H1 (cell line): ENCODE measurements at regions not wholly inside any gene's neighbourhood (a gene's known extent, or its start where the extent isn't known, plus 50 kb on each side); places are given as distances from the start of the nearest gene placed in this dataset.

Experiments used
- TF ChIP-seq, protein P1 (sequence below), 3 experiments: IDR thresholded peaks; 1 replicate in 2 of 3; 2 replicates in 1 of 3; pipeline versions ENCODE4 v1.5.1 to v1.6.1; 2011; ENCODE audit warnings: low read length in 3 of 3, mild to moderate bottlenecking in 3 of 3, inconsistent platforms in 2 of 3, low read depth in 1 of 3, moderate library complexity in 1 of 3; ENCODE audit not compliant: insufficient read depth in 1 of 3; ENCODE audit errors: control extremely low read depth in 1 of 3
- TF ChIP-seq, protein P2 (sequence below): fragments of 300-600 bp; sonication (generic); IDR thresholded peaks from 2 replicates; pipeline ENCODE4 v1.7.1; 2012; ENCODE audit warnings: low read length, moderate library complexity, mild to moderate bottlenecking, inconsistent platforms; ENCODE audit not compliant: insufficient replicate concordance

DNA sequence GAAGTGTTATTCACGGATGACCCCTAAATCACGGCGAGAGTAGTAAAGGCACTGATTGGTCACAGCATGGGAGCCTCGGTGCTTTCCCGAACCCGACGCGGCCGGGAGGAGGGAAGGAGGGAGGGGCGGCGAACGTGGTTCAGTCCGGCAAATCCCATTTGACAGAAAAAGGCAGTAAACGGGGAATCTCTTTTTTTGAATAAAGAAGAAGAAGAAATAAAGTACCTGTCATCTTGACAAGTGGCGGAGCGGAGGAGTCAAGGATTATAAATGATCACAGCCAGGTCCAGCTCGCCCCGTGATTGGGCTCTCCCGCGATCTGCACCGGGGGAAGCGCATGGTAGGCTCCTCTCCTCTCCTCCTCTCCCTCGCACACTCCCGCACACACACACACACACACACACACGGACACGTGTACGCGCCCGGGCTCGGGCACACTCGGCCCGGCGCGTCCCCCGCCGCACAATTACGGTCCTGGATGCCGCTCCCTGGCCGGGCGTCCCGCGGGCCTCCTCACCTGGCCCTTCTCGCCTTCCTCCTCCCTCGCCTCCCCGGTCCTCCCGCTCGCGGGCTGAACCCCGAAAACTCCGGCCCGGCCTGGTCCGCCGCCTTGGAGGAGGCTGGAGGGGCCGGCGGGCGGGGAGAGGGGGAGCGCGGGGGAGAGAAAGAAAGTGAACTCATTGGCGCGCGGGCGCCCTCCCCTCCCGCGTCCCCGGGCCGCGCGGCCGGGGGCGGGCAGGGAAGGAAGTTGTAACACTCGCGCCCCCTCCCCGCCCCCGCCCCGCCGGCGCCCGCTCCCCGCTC, 99.2 kb upstream of the TENM3 start:
- TF ChIP-seq, protein P1, sequence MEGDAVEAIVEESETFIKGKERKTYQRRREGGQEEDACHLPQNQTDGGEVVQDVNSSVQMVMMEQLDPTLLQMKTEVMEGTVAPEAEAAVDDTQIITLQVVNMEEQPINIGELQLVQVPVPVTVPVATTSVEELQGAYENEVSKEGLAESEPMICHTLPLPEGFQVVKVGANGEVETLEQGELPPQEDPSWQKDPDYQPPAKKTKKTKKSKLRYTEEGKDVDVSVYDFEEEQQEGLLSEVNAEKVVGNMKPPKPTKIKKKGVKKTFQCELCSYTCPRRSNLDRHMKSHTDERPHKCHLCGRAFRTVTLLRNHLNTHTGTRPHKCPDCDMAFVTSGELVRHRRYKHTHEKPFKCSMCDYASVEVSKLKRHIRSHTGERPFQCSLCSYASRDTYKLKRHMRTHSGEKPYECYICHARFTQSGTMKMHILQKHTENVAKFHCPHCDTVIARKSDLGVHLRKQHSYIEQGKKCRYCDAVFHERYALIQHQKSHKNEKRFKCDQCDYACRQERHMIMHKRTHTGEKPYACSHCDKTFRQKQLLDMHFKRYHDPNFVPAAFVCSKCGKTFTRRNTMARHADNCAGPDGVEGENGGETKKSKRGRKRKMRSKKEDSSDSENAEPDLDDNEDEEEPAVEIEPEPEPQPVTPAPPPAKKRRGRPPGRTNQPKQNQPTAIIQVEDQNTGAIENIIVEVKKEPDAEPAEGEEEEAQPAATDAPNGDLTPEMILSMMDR (IDR thresholded peaks at IDR 0.05; ENCODE audit: control extremely low read depth in 1 of 3, insufficient read depth in 1 of 3, low read depth in 1 of 3, low read length in 3 of 3): no peak
- TF ChIP-seq, protein P2, sequence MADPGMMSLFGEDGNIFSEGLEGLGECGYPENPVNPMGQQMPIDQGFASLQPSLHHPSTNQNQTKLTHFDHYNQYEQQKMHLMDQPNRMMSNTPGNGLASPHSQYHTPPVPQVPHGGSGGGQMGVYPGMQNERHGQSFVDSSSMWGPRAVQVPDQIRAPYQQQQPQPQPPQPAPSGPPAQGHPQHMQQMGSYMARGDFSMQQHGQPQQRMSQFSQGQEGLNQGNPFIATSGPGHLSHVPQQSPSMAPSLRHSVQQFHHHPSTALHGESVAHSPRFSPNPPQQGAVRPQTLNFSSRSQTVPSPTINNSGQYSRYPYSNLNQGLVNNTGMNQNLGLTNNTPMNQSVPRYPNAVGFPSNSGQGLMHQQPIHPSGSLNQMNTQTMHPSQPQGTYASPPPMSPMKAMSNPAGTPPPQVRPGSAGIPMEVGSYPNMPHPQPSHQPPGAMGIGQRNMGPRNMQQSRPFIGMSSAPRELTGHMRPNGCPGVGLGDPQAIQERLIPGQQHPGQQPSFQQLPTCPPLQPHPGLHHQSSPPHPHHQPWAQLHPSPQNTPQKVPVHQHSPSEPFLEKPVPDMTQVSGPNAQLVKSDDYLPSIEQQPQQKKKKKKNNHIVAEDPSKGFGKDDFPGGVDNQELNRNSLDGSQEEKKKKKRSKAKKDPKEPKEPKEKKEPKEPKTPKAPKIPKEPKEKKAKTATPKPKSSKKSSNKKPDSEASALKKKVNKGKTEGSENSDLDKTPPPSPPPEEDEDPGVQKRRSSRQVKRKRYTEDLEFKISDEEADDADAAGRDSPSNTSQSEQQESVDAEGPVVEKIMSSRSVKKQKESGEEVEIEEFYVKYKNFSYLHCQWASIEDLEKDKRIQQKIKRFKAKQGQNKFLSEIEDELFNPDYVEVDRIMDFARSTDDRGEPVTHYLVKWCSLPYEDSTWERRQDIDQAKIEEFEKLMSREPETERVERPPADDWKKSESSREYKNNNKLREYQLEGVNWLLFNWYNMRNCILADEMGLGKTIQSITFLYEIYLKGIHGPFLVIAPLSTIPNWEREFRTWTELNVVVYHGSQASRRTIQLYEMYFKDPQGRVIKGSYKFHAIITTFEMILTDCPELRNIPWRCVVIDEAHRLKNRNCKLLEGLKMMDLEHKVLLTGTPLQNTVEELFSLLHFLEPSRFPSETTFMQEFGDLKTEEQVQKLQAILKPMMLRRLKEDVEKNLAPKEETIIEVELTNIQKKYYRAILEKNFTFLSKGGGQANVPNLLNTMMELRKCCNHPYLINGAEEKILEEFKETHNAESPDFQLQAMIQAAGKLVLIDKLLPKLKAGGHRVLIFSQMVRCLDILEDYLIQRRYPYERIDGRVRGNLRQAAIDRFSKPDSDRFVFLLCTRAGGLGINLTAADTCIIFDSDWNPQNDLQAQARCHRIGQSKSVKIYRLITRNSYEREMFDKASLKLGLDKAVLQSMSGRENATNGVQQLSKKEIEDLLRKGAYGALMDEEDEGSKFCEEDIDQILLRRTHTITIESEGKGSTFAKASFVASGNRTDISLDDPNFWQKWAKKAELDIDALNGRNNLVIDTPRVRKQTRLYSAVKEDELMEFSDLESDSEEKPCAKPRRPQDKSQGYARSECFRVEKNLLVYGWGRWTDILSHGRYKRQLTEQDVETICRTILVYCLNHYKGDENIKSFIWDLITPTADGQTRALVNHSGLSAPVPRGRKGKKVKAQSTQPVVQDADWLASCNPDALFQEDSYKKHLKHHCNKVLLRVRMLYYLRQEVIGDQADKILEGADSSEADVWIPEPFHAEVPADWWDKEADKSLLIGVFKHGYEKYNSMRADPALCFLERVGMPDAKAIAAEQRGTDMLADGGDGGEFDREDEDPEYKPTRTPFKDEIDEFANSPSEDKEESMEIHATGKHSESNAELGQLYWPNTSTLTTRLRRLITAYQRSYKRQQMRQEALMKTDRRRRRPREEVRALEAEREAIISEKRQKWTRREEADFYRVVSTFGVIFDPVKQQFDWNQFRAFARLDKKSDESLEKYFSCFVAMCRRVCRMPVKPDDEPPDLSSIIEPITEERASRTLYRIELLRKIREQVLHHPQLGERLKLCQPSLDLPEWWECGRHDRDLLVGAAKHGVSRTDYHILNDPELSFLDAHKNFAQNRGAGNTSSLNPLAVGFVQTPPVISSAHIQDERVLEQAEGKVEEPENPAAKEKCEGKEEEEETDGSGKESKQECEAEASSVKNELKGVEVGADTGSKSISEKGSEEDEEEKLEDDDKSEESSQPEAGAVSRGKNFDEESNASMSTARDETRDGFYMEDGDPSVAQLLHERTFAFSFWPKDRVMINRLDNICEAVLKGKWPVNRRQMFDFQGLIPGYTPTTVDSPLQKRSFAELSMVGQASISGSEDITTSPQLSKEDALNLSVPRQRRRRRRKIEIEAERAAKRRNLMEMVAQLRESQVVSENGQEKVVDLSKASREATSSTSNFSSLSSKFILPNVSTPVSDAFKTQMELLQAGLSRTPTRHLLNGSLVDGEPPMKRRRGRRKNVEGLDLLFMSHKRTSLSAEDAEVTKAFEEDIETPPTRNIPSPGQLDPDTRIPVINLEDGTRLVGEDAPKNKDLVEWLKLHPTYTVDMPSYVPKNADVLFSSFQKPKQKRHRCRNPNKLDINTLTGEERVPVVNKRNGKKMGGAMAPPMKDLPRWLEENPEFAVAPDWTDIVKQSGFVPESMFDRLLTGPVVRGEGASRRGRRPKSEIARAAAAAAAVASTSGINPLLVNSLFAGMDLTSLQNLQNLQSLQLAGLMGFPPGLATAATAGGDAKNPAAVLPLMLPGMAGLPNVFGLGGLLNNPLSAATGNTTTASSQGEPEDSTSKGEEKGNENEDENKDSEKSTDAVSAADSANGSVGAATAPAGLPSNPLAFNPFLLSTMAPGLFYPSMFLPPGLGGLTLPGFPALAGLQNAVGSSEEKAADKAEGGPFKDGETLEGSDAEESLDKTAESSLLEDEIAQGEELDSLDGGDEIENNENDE: no peak
